ENCODE measurements at regions not wholly inside any gene's neighbourhood (a gene's known extent, or its start where the extent isn't known, plus 50 kb on each side); places are given as distances from the start of the nearest gene placed in this dataset.

DNA sequence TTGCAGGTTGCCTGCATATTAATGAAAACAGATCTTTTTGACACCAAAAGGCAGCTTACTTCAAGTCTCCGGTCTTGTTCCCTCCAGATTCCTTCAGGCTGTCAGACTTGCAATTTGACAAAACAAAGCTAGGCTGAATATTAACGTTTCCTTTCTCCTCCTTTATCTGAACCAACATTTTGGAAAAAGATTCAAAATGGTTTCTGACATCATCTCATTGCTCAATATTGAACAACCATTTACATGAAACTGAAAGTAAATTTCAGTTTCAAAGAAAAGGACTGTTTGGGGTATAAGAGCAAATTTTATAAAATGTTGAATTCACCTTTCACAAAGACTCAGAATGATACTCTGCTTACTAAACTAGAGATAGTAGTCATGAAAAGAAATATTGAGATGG lies 521.8 kb downstream of the KCNJ2 start:
- TF ChIP-seq, protein P1, sequence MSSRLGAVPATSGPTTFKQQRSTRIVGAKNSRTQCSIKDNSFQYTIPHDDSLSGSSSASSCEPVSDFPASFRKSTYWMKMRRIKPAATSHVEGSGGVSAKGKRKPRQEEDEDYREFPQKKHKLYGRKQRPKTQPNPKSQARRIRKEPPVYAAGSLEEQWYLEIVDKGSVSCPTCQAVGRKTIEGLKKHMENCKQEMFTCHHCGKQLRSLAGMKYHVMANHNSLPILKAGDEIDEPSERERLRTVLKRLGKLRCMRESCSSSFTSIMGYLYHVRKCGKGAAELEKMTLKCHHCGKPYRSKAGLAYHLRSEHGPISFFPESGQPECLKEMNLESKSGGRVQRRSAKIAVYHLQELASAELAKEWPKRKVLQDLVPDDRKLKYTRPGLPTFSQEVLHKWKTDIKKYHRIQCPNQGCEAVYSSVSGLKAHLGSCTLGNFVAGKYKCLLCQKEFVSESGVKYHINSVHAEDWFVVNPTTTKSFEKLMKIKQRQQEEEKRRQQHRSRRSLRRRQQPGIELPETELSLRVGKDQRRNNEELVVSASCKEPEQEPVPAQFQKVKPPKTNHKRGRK (CRISPR knock-in tag; IDR thresholded peaks at IDR 0.05; ENCODE audit: borderline replicate concordance), result no peak
- TF ChIP-seq, protein P2, sequence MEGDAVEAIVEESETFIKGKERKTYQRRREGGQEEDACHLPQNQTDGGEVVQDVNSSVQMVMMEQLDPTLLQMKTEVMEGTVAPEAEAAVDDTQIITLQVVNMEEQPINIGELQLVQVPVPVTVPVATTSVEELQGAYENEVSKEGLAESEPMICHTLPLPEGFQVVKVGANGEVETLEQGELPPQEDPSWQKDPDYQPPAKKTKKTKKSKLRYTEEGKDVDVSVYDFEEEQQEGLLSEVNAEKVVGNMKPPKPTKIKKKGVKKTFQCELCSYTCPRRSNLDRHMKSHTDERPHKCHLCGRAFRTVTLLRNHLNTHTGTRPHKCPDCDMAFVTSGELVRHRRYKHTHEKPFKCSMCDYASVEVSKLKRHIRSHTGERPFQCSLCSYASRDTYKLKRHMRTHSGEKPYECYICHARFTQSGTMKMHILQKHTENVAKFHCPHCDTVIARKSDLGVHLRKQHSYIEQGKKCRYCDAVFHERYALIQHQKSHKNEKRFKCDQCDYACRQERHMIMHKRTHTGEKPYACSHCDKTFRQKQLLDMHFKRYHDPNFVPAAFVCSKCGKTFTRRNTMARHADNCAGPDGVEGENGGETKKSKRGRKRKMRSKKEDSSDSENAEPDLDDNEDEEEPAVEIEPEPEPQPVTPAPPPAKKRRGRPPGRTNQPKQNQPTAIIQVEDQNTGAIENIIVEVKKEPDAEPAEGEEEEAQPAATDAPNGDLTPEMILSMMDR (IDR thresholded peaks at IDR 0.05), result no peak
- no peak for TF ChIP-seq FOXP1 (CRISPR knock-in tag; IDR thresholded peaks at IDR 0.05; ENCODE audit: borderline replicate concordance)
